ENCODE measurements at regions not wholly inside any gene's neighbourhood (a gene's known extent, or its start where the extent isn't known, plus 50 kb on each side); places are given as distances from the start of the nearest gene placed in this dataset.

GRCh38 chr2:78541088-78541450 is 484.4 kb upstream of the REG3G start:
- TF ChIP-seq CTCF (IDR thresholded peaks at IDR 0.05 in 4 of 5, conservative IDR thresholded peaks at IDR 0.05 in 1 of 5) = no peak
- no peak for TF ChIP-seq POLR2A (IDR thresholded peaks at IDR 0.05)
